HEK293 (cell line): ENCODE measurements at regions not wholly inside any gene's neighbourhood (a gene's known extent, or its start where the extent isn't known, plus 50 kb on each side); places are given as distances from the start of the nearest gene placed in this dataset.

Experiments used
- ZBTB8A ChIP-seq: fragments of 450-650 bp; formaldehyde crosslinking; IDR thresholded peaks from 2 replicates; pipeline ENCODE4 v1.5.1; 2016; ENCODE audit warnings: missing biosample characterization, missing genetic modification characterization
- ZFP37 ChIP-seq: fragments of 450-650 bp; formaldehyde crosslinking; IDR thresholded peaks from 2 replicates; pipeline ENCODE4 v1.5.1; 2016; ENCODE audit warnings: missing biosample characterization, missing genetic modification characterization
- ZNF274 ChIP-seq, 2 experiments: fragments of 200-500 bp in 1 of 2; fragments of 450-650 bp in 1 of 2; sonication (Bioruptor generic) in 1 of 2; formaldehyde crosslinking in 1 of 2; IDR thresholded peaks; 2 replicates each; pipeline versions ENCODE4 v1.5.1 to v1.6.1; 2014 to 2016; ENCODE audit warnings: borderline replicate concordance in 1 of 2, inconsistent platforms in 1 of 2, low read length in 1 of 2, missing biosample characterization in 1 of 2, missing genetic modification characterization in 1 of 2
- ZNF416 ChIP-seq: fragments of 450-650 bp; formaldehyde crosslinking; IDR thresholded peaks from 2 replicates; pipeline ENCODE4 v1.5.1; 2016; ENCODE audit warnings: missing biosample characterization, missing genetic modification characterization
- TF ChIP-seq, protein P1 (sequence below): fragments of 450-650 bp; formaldehyde crosslinking; IDR thresholded peaks from 2 replicates; pipeline ENCODE4 v1.5.1; 2016; ENCODE audit warnings: missing biosample characterization, missing genetic modification characterization
- TF ChIP-seq, protein P2 (sequence below): fragments of 450-650 bp; formaldehyde crosslinking; IDR thresholded peaks from 2 replicates; pipeline ENCODE4 v1.5.1; 2016; ENCODE audit warnings: missing biosample characterization, missing genetic modification characterization

DNA sequence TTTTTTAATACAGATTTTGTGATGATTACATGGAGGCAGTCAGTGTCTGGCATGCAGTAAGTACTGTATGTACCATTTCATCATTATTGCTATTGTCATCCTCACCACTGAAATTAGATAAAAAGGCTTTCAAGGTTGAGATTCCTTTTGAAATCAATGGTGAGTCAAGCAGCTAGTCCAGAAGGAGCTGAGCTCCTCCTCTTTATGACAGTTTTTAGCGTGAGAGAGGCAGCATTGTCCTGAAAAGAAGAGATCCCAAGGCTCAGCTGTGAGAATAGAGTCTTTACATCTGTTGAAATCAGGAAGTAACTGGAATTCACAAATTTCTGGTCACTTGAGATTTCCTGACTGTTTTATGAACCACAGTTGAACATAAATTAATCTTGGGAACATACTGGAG, 161.9 kb downstream of the PAX1 start:
- TF ChIP-seq, protein P1, sequence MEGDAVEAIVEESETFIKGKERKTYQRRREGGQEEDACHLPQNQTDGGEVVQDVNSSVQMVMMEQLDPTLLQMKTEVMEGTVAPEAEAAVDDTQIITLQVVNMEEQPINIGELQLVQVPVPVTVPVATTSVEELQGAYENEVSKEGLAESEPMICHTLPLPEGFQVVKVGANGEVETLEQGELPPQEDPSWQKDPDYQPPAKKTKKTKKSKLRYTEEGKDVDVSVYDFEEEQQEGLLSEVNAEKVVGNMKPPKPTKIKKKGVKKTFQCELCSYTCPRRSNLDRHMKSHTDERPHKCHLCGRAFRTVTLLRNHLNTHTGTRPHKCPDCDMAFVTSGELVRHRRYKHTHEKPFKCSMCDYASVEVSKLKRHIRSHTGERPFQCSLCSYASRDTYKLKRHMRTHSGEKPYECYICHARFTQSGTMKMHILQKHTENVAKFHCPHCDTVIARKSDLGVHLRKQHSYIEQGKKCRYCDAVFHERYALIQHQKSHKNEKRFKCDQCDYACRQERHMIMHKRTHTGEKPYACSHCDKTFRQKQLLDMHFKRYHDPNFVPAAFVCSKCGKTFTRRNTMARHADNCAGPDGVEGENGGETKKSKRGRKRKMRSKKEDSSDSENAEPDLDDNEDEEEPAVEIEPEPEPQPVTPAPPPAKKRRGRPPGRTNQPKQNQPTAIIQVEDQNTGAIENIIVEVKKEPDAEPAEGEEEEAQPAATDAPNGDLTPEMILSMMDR = no peak
- TF ChIP-seq, protein P2, sequence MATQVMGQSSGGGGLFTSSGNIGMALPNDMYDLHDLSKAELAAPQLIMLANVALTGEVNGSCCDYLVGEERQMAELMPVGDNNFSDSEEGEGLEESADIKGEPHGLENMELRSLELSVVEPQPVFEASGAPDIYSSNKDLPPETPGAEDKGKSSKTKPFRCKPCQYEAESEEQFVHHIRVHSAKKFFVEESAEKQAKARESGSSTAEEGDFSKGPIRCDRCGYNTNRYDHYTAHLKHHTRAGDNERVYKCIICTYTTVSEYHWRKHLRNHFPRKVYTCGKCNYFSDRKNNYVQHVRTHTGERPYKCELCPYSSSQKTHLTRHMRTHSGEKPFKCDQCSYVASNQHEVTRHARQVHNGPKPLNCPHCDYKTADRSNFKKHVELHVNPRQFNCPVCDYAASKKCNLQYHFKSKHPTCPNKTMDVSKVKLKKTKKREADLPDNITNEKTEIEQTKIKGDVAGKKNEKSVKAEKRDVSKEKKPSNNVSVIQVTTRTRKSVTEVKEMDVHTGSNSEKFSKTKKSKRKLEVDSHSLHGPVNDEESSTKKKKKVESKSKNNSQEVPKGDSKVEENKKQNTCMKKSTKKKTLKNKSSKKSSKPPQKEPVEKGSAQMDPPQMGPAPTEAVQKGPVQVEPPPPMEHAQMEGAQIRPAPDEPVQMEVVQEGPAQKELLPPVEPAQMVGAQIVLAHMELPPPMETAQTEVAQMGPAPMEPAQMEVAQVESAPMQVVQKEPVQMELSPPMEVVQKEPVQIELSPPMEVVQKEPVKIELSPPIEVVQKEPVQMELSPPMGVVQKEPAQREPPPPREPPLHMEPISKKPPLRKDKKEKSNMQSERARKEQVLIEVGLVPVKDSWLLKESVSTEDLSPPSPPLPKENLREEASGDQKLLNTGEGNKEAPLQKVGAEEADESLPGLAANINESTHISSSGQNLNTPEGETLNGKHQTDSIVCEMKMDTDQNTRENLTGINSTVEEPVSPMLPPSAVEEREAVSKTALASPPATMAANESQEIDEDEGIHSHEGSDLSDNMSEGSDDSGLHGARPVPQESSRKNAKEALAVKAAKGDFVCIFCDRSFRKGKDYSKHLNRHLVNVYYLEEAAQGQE (tag by site-specific recombination) = no peak
- TF ChIP-seq ZBTB8A (tag by site-specific recombination) (no peak), ZNF416 (no peak), ZNF274 (IDR thresholded peaks at IDR 0.05; ENCODE audit: low read length) (no peak), ZNF274 (tag by site-specific recombination; IDR thresholded peaks at IDR 0.05; ENCODE audit: borderline replicate concordance) (no peak), ZFP37 (no peak)
